ENCODE measurements at regions not wholly inside any gene's neighbourhood (a gene's known extent, or its start where the extent isn't known, plus 50 kb on each side); places are given as distances from the start of the nearest gene placed in this dataset.

DNA sequence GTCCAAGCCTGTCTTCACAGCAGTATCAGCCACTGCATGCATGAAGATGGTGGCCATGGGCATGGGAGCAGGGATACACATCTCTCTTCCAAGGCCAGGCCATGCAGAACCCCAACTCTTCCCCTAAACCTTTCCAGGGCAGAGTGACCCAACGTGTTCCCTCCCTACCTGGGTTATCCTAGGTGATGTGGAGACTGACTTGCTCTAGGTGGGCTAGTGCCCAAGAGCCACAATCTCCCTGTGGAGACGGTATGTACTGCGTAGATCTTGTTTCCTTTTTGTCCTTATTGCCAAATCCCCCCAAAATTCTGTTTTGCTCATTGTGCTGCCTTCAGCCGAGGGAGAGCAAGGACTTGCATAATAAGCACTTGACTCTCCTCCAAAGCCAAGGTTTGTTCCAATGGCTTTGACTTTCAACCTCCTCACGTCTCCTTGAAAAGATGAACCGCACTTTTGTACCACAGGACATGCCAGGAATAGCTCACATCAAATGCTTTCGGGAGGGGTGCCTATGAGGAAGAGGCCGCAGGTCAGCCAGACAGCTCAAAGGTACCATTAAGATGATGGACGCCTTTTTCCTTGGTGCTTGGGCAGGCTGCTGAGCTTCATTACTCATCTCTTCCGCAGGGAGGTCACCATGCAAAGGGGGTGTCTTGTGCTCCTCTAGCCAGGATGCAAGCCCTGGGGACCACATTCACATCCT, 76.2 kb upstream of the GLI2 start:
- no peak for DNase-seq (ENCODE audit: low read depth in 1 of 2, low spot score in 1 of 2)
- in situ Hi-C loops (cut with HindIII; ENCODE audit: low pct_unique_long_range_greater_than_20kb, low sequenced_read_pairs) = no loop called here
- TF ChIP-seq JUND (IDR thresholded peaks at IDR 0.05; ENCODE audit: low read depth) = no peak

DNA sequence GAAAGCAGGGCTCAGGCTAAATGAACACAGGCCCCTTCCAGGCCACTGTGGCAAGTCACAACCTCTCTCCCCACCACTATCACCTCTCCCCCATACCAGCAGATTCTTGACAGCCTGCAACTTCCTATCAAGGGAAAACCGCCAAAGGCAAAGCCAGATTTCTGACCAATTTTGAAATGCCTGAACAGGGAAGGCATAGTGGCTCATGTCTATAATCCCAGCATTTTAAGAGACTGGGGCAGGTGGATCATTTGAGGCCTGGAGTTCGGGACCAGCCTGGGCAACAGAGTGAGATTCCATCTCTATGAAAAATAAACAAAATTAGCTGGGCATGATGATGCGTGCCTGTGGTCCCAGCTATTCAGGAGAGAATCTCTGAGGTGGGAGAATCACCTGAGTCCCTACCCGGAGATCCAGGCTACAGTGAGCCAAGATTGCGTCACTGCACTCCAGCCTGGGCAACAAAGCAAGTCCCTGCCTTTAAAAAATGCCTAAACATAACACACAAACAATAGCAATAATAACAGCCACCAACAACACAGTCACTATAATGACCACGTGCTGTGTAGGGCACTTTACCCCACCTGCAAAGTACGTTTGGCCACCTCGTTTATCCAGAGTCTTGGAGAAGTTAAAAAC, 75.5 kb upstream of the GLI2 start:
- DNase-seq (ENCODE audit: low read depth in 1 of 2, low spot score in 1 of 2) = no peak
- TF ChIP-seq JUND (IDR thresholded peaks at IDR 0.05; ENCODE audit: low read depth) = no peak
- in situ Hi-C loops (cut with HindIII; ENCODE audit: low pct_unique_long_range_greater_than_20kb, low sequenced_read_pairs) = no loop called here

DNA sequence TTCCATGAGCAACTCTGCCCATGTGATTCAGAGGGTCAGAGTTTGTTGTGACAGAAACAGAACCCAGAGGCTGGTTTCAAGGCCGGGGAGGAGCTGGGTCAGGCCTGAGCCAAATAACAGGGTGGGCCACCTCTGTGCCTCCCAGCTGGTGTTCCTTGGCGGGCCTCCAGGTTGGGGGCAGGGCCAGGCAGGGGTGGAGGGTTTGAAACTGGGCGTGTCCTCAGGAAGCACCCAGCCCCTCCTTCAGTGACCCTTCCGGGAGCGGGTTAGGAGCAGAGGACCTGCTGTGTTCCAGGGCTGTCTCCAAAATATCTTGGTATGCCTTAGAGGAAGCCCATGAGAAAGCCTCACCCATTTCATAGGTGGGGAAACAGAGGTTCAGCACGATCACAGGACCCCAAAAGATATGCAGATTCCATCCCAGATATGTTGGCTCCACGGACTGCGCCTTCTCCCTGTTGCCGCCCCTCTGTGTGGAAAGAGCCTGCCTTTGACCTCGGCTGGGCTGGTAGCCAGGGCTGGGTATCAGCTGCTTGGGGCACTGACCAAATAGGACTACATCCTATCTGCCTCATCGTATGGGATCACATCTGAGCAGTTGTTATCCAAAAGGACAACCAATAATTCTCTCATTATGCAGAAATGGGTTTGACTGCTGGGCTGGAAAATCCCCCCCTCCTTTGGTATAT, 74.8 kb upstream of the GLI2 start:
- DNase-seq (ENCODE audit: low read depth in 1 of 2, low spot score in 1 of 2) = no peak
- in situ Hi-C loops (cut with HindIII; ENCODE audit: low pct_unique_long_range_greater_than_20kb, low sequenced_read_pairs) = no loop called here
- TF ChIP-seq JUND (IDR thresholded peaks at IDR 0.05; ENCODE audit: low read depth) = no peak

DNA sequence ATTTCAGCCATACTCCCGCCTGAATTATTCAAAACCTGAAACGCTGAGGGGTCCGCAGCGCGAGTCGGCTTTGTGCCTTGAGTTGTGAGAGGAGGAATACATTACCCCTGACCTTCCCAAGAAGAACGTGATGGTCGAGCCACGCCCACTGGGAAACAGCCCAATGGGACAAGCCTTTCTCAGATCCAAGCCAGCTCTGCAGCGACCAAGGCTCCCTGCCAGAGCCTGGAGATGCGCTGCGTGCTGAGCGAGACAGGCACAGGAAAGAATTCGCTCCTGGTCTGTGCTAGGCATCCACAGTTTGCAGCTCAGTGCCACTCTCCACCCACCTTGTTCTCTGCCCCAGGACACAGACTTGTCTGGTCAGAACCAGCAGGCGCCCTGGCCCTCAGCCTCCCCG, 74.1 kb upstream of the GLI2 start:
- peak in 1 of 2 experiments; percentile 43 for DNase-seq (ENCODE audit: low read depth in 1 of 2, low spot score in 1 of 2)
- in situ Hi-C loops (cut with HindIII; ENCODE audit: low pct_unique_long_range_greater_than_20kb, low sequenced_read_pairs) = no loop called here

DNA sequence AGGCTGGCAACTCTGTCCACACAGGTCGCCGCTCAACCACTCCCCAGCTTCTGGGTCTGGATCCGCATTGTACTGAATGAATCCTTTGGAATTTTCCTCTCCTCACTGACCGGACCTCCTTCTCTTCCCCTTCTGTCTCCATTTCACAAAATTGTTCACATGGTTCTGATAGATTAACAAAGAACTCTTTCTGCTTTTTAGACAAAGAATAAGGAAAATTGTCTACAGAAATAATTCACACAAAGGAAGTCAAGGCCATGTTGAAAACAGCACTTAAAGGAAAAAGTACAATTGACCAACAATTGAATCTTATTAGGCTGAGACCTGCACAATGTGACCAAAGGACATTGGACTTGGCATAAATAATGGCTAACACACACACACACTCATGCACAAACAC, 73.6 kb upstream of the GLI2 start:
- no peak for DNase-seq (ENCODE audit: low read depth in 1 of 2, low spot score in 1 of 2)
- in situ Hi-C loops (cut with HindIII; ENCODE audit: low pct_unique_long_range_greater_than_20kb, low sequenced_read_pairs) = no loop called here
- no peak for TF ChIP-seq JUND (IDR thresholded peaks at IDR 0.05; ENCODE audit: low read depth)

More for the DNA sequence above, 74.1 kb upstream of the GLI2 start:
- no peak for TF ChIP-seq JUND (IDR thresholded peaks at IDR 0.05; ENCODE audit: low read depth)

DNA sequence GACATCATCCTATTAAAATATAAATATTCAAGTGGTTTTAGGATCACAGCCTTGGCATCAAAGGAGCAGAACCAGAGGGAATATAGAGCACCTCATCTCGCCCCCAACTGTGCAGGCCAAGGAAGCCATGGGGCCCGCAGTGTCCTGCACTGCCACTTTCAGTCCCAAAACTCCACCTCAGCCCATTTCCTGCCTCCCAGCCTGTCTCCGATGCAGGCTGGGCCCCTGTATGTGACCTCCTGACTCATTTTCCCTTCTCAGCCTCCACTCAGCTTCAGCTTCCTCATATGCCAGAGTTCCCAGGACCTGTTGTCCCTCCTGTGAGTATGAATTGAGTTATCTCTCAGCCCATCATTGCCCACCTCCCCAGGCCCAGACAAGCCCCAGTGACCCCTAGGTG, 72.9 kb upstream of the GLI2 start:
- in situ Hi-C loops (cut with HindIII; ENCODE audit: low pct_unique_long_range_greater_than_20kb, low sequenced_read_pairs) = no loop called here
- no peak for TF ChIP-seq JUND (IDR thresholded peaks at IDR 0.05; ENCODE audit: low read depth)
- DNase-seq (ENCODE audit: low read depth in 1 of 2, low spot score in 1 of 2) = no peak

DNA sequence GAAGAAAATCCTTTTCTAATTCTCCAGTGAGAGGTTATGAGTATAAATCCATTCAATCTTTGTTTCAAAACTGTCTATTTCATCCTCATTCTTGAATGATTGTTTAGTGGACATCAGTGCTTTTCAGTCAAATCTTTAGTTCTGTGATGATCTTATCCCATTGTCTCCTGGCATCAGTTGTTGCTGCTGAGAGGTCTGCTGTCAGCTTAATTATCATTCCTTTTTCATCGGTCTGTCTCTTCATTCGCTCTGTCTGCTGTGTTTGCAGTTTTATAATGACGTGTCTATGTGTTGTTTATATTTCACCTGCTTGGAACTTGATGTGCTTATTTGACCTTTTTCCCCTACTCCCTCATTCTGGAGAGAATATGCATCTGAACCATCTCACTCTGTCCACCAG, 69.2 kb upstream of the GLI2 start:
- DNase-seq (ENCODE audit: low read depth in 1 of 2, low spot score in 1 of 2) = no peak
- no peak for TF ChIP-seq JUND (IDR thresholded peaks at IDR 0.05; ENCODE audit: low read depth)
- in situ Hi-C loops (cut with HindIII; ENCODE audit: low pct_unique_long_range_greater_than_20kb, low sequenced_read_pairs) = no loop called here

DNA sequence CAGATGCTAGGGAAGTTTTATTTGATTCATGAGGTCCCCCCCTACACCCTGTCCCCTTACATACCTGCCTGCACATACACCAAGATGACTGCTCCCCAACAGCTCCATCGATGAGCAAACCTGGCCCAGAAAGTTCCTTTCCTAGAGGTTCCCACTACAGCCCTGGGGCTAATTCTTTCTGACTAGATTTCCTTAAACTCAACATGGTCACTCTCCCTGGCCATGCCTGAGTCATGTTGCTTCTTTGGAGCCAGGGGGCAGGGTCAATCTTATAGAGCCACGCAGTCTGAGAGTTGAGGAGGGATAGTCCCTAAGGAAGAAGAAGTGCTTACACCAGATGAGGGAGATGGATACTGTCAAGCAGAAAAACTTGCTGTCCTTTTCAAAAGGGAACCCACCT, 67.7 kb upstream of the GLI2 start:
- DNase-seq (ENCODE audit: low read depth in 1 of 2, low spot score in 1 of 2) = no peak
- in situ Hi-C loops (cut with HindIII; ENCODE audit: low pct_unique_long_range_greater_than_20kb, low sequenced_read_pairs) = no loop called here

DNA sequence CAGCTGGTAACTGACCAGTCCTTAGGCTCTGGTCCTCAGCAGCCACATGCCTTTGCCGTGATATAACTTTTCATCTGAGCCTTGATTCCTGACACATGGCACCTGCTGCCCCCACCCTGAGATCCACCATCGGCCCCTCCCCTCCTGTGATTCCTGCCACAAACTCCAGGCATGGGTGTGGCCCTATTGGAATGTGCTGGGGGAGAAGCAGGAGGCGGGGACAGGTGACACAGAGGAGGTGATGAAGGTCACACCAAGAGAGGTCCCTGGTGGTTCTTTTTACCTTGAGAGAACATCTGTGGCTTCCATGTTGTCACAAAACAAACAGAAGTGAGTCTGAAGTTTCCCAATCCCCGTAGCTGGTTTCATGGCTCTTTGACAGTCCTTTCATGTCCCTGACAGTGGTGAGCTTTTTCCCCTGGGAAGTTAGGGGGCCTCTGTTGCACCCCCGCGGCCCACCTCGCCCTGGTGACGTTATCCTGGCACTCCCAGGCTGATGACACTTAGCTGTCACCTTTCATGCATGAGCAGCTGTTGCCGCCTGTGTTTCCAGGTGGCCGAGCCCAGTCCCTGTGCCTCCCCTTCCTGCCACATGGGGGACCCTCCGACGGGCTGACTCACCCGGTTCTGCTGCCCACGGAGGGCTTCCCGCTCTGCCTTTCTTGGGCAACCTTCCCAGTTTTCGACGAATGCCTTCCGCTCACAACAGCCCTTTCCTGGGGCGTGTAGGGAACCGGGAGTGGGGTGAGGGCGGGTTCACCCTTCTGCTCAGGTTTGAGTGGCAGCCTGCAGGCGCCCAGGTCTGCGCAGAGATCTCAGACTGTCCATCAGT, 66.3 kb upstream of the GLI2 start:
- no peak for DNase-seq (ENCODE audit: low read depth in 1 of 2, low spot score in 1 of 2)
- TF ChIP-seq JUND (IDR thresholded peaks at IDR 0.05; ENCODE audit: low read depth) = no peak
- in situ Hi-C loops (cut with HindIII; ENCODE audit: low pct_unique_long_range_greater_than_20kb, low sequenced_read_pairs) = no loop called here

More for the DNA sequence above, 67.7 kb upstream of the GLI2 start:
- TF ChIP-seq JUND (IDR thresholded peaks at IDR 0.05; ENCODE audit: low read depth) = no peak

DNA sequence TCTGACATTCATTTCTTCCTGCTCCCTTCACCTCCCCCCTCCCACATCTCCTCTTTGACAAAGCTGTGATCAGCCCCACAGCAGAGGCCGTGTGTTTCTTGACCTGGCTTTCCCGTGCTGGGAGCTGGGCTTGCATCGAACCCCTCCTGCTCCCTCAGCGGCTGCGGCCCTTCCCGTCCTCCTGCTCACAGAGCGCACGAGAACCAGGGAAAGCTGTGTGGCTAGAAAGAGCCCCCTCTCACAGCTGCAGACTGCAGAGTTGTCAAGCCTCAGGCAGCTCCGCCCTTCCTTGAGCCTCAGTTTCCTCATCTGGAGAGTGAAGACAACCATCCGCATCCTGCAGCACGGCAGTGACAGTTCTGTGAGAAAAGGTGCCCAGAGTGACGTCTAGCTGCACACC, 65.7 kb upstream of the GLI2 start:
- in situ Hi-C loops (cut with HindIII; ENCODE audit: low pct_unique_long_range_greater_than_20kb, low sequenced_read_pairs) = no loop called here
- no peak for TF ChIP-seq JUND (IDR thresholded peaks at IDR 0.05; ENCODE audit: low read depth)
- DNase-seq (ENCODE audit: low read depth in 1 of 2, low spot score in 1 of 2) = no peak

DNA sequence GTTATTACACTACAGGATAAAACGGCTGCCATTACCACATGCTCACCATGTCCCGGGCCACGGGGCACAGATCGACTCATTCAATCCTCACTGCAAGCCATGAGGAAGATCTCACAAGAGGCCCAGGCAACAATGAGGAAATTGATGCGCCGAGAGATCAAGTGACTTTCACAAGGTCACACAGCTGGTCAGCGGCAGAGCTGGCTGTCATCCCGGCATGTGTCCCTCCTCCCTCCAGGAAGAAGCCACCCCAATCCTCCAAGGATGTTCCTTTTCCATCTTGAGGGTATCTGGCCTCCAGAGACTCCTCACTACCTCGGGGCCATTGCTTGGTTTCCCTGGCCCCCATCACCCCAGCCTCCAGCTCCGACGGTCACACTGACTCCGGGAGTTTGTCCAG, 65.3 kb upstream of the GLI2 start:
- TF ChIP-seq JUND (IDR thresholded peaks at IDR 0.05; ENCODE audit: low read depth) = no peak
- in situ Hi-C loops (cut with HindIII; ENCODE audit: low pct_unique_long_range_greater_than_20kb, low sequenced_read_pairs) = no loop called here
- no peak for DNase-seq (ENCODE audit: low read depth in 1 of 2, low spot score in 1 of 2)

DNA sequence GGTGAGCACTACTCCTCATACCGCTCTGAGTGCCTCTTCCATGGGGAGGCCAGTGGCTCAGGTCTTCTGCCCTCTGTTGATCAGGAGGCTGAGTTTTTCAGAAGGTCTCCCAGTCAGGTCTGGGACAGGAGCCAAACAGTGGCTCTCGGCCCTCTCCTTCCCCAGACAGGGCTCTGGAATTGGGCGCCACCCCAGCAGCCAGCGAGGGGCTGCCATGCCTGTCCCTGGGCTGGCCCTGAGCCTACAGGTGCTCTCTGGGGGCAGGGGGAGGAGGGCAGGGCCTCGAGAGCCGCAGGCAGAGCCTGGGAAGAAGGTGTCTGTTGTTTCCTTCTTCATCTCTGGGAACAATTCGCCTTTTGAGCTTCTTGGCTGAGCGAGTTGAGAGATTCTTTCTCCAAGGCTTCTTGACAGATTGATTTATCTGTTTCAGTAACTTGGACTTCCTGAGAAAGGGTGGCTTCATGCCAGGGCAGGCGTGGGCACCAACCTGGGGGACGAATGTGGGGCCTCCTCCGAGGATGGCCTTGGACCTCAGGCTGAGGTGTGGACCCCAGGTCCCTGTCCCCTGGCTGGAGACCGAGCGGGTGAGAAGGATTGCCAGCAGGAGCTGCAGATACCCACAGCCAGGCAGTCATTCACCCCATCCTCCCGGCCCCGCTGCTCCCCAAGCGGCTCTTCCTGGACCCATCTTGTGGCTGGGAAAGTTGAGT, 64.7 kb upstream of the GLI2 start:
- in situ Hi-C loops (cut with HindIII; ENCODE audit: low pct_unique_long_range_greater_than_20kb, low sequenced_read_pairs) = no loop called here
- TF ChIP-seq JUND (IDR thresholded peaks at IDR 0.05; ENCODE audit: low read depth) = no peak
- no peak for DNase-seq (ENCODE audit: low read depth in 1 of 2, low spot score in 1 of 2)
